Mucosa of stomach (tissue), 1 donor: ENCODE measurements at regions not wholly inside any gene's neighbourhood (a gene's known extent, or its start where the extent isn't known, plus 50 kb on each side); places are given as distances from the start of the nearest gene placed in this dataset.

Source experiments
- H3K27me3 ChIP-seq: one replicate; pipeline ENCODE4 v1.7.0; 2013; ENCODE audit warnings: mild to moderate bottlenecking, low read length; ENCODE audit not compliant: control insufficient read depth, insufficient read depth
- H3K36me3 ChIP-seq: one replicate; pipeline ENCODE4 v1.7.0; 2013; ENCODE audit warnings: low read length; ENCODE audit not compliant: control insufficient read depth, insufficient read depth
- H3K4me1 ChIP-seq: one replicate; pipeline ENCODE4 v1.7.0; 2013; ENCODE audit warnings: mild to moderate bottlenecking, low read length; ENCODE audit not compliant: control insufficient read depth, insufficient read depth
- H3K4me3 ChIP-seq: one replicate; pipeline ENCODE4 v1.7.0; 2013; ENCODE audit warnings: low read length
- H3K9ac ChIP-seq: one replicate; pipeline ENCODE4 v1.7.0; 2013; ENCODE audit warnings: mild to moderate bottlenecking, low read length, moderate library complexity
- H3K9me3 ChIP-seq: one replicate; pipeline ENCODE4 v1.7.0; 2013; ENCODE audit warnings: mild to moderate bottlenecking, low read length, moderate library complexity; ENCODE audit not compliant: control insufficient read depth
- donor health status: Pancreatic carcinoma.

DNA sequence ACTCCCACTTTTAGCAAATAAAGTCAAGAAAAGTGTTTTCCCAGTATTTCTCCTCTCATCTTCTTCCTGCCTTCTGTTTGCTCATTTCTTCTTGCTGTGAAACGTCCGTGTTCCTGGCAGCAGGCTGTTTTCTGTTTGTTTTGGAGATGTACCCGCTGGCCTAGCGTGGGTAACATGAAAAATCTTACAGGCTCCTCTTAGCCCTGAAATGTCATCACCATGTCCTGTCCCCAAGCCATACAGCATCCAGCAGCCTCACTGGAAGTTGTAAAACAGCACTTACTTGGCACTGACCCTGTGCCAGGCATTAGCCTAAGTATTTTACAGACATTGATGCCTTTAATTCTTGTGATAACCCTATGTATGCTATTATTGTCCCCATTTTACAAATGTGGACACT lies 371.1 kb downstream of the FOXA2 start:
- H3K9ac ChIP-seq = no peak overlapping the region
- H3K4me3 ChIP-seq = no peak overlapping the region
- H3K9me3 ChIP-seq = no peaks in the 10 kb centered on the region
- H3K27me3 ChIP-seq = no peaks in the 10 kb centered on the region
- no peaks in the 10 kb centered on the region for H3K36me3 ChIP-seq
- no peaks in the 10 kb centered on the region for H3K4me1 ChIP-seq

- no peaks in the 10 kb centered on the region for H3K27me3 ChIP-seq
- no peak overlapping the region for H3K9ac ChIP-seq
- no peak overlapping the region for H3K4me3 ChIP-seq
- H3K4me1 ChIP-seq = no peaks in the 10 kb centered on the region
- H3K36me3 ChIP-seq = no peaks in the 10 kb centered on the region
- H3K9me3 ChIP-seq = no peaks in the 10 kb centered on the region
Observed at GRCh38 chr20:22207280-22207679, 377.1 kb downstream of the FOXA2 start.

DNA sequence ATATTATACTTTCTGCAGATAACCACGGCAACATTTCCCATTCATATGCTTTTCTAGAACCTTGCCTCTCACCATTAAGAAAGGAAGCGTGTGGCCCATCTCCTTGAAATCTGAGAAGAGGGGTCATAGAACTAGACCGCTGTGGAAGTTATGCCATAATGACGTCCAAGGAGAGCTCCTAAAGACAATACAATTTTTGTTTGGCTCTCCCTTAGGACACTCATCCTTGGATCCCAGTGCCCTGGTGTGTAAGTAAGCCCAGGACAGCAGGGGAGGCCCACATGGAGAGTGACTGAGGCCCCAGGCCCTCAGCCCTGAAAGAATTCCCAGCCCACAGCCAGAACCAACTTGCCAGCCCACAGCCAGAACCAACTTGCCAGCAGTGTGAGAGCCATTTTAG lies 379.6 kb downstream of the FOXA2 start:
- Histone ChIP-seq H3K36me3 (no peaks in the 10 kb centered on the region), H3K9ac (no peak overlapping the region)

DNA sequence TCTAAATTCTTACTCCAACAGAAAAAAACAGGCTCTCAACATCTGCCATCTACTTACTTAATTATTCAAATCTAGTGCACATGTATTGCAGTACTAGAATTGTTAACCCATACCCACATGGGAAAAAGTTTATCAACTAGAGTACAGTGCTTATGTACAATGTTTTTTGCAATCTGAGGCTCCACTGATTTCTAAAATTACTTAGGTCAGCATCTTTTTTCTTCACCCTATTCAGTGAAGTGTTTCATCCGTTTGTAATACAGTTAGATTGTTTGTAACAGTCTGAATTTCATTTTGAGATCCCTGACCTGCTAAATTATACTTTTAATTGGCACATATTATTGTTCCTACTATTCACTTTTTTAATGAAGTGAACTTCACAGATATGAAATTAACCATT lies 402.2 kb downstream of the FOXA2 start:
- Histone ChIP-seq H3K27me3 (no peaks in the 10 kb centered on the region), H3K9ac (no peak overlapping the region), H3K4me1 (no peaks in the 10 kb centered on the region), H3K36me3 (no peaks in the 10 kb centered on the region), H3K9me3 (no peaks in the 10 kb centered on the region), H3K4me3 (no peak overlapping the region)

More for the DNA sequence above, 379.6 kb downstream of the FOXA2 start:
- H3K4me1 ChIP-seq = no peaks in the 10 kb centered on the region
- H3K9me3 ChIP-seq = no peaks in the 10 kb centered on the region
- H3K27me3 ChIP-seq = no peaks in the 10 kb centered on the region
- H3K4me3 ChIP-seq = no peak overlapping the region

DNA sequence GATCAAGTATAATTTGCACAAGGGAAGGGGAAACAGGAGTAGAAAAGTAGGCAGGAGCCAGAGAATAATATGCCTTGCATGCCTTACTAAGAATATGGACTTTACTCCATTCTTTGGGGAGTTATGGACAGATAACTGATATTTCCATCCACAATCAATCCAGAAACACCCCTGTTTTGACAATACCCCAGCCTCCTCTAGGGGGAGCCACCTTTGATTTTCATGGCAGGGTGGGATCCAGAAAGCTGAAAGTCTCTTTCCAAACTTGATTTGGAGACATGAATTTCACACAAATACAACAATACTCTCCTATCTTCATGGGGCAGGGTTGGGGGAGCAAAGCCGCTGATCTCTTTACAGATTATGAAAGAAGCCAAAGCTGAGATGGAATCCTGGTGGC lies 404.1 kb downstream of the FOXA2 start:
- Histone ChIP-seq H3K9me3 (no peaks in the 10 kb centered on the region), H3K36me3 (no peaks in the 10 kb centered on the region), H3K4me1 (no peaks in the 10 kb centered on the region), H3K4me3 (no peak overlapping the region), H3K9ac (no peak overlapping the region), H3K27me3 (no peaks in the 10 kb centered on the region)

GRCh38 chr20:22160101-22160652 lies 424.2 kb downstream of the FOXA2 start:
- no peak overlapping the region for H3K4me3 ChIP-seq
- H3K9me3 ChIP-seq = no peaks in the 10 kb centered on the region
- peaks cover 13% of the 10 kb centered on the region for H3K27me3 ChIP-seq
- peaks cover 10% of the 10 kb centered on the region for H3K4me1 ChIP-seq
- no peak overlapping the region for H3K9ac ChIP-seq
- H3K36me3 ChIP-seq = no peaks in the 10 kb centered on the region

- H3K9me3 ChIP-seq = no peaks in the 10 kb centered on the region
- H3K9ac ChIP-seq = no peak overlapping the region
- peaks cover 13% of the 10 kb centered on the region for H3K27me3 ChIP-seq
- H3K36me3 ChIP-seq = no peaks in the 10 kb centered on the region
- H3K4me3 ChIP-seq = no peak overlapping the region
- peaks cover 10% of the 10 kb centered on the region for H3K4me1 ChIP-seq
Observed at GRCh38 chr20:22159276-22159675, 425.1 kb downstream of the FOXA2 start.

DNA sequence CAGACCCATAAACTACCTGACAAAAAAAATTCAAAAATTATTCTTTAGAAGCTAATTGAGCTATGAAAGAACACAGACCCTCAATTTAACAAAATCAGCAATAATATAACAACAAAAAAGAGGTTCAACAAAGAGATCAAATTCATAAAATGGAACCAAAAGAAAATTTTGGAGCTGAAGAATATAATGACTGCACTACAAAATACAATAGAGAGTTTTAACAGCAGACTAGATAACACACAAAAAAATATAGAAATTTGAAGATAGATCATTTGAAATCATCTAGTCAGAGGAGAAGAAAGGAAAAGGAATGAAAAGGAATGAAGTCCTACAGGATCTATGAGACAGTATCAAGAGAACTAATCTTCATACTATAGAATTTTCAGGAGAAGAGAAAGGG lies 422.1 kb downstream of the PAX1 start:
- Histone ChIP-seq H3K36me3 (no peaks in the 10 kb centered on the region), H3K4me3 (no peak overlapping the region), H3K9me3 (no peaks in the 10 kb centered on the region)

GRCh38 chr20:22106308-22106938 lies 401.0 kb downstream of the PAX1 start:
- Histone ChIP-seq H3K4me3 (no peak overlapping the region), H3K9me3 (no peaks in the 10 kb centered on the region), H3K4me1 (no peaks in the 10 kb centered on the region)

More for the DNA sequence above, 422.1 kb downstream of the PAX1 start:
- Histone ChIP-seq H3K4me1 (no peaks in the 10 kb centered on the region), H3K27me3 (no peaks in the 10 kb centered on the region), H3K9ac (no peak overlapping the region)

DNA sequence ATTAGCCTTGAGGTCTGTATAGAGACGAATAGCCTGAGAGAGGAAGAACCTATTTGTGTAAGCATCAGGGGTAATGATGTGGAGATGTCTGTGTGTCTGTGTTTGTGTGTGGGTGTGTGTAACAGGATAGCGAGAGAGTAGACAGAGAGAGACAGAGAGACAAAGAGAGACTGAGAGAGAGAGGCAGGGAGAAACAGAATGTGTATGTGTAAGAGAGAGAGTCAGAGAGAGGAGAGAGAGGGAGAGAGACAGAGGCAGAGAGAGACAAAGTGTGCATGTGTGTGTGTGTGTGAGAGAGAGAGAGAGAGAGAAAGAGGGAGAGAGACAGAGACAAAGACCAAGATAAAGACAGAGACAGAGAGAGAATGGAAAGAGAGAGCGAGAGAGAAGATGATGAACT lies 396.1 kb downstream of the PAX1 start:
- H3K9me3 ChIP-seq = no peaks in the 10 kb centered on the region
- no peak overlapping the region for H3K4me3 ChIP-seq
- no peak overlapping the region for H3K9ac ChIP-seq
- no peaks in the 10 kb centered on the region for H3K4me1 ChIP-seq
- no peaks in the 10 kb centered on the region for H3K27me3 ChIP-seq
- no peaks in the 10 kb centered on the region for H3K36me3 ChIP-seq

More at GRCh38 chr20:22106308-22106938, 401.0 kb downstream of the PAX1 start:
- Histone ChIP-seq H3K9ac (no peak overlapping the region), H3K36me3 (no peaks in the 10 kb centered on the region), H3K27me3 (no peaks in the 10 kb centered on the region)

- no peaks in the 10 kb centered on the region for H3K27me3 ChIP-seq
- no peak overlapping the region for H3K9ac ChIP-seq
- no peaks in the 10 kb centered on the region for H3K4me1 ChIP-seq
- H3K36me3 ChIP-seq = no peaks in the 10 kb centered on the region
- no peaks in the 10 kb centered on the region for H3K9me3 ChIP-seq
- H3K4me3 ChIP-seq = no peak overlapping the region
Observed at GRCh38 chr20:22100686-22101085, 395.2 kb downstream of the PAX1 start.

GRCh38 chr20:22099348-22099747 lies 393.9 kb downstream of the PAX1 start:
- Histone ChIP-seq H3K9me3 (no peaks in the 10 kb centered on the region), H3K4me1 (no peaks in the 10 kb centered on the region), H3K27me3 (no peaks in the 10 kb centered on the region), H3K36me3 (no peaks in the 10 kb centered on the region), H3K9ac (no peak overlapping the region), H3K4me3 (no peak overlapping the region)

DNA sequence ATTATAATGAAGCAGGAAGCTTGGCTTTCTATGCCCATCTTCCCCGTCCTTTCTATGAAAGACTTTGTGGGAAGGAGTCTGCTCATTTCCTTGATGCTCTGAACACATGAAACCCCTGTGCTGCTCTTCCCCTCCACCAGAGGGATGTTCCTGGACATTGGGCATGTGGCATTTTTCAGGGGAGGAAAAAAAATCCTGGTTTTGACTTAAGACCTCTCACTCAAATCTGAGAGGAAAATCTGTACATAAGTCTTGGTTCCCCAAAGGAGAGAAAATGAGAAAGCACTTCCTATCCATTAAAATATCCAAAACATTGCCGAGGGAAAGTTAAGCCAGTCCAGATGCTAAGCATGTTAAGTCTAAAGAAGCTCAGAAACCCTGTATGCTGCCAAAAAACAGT lies 393.0 kb downstream of the PAX1 start:
- no peaks in the 10 kb centered on the region for H3K36me3 ChIP-seq
- H3K4me1 ChIP-seq = no peaks in the 10 kb centered on the region
- no peaks in the 10 kb centered on the region for H3K9me3 ChIP-seq
- H3K27me3 ChIP-seq = no peaks in the 10 kb centered on the region
- no peak overlapping the region for H3K9ac ChIP-seq
- no peak overlapping the region for H3K4me3 ChIP-seq
